ENCODE measurements at regions not wholly inside any gene's neighbourhood (a gene's known extent, or its start where the extent isn't known, plus 50 kb on each side); places are given as distances from the start of the nearest gene placed in this dataset.

- TF ChIP-seq, protein P1, sequence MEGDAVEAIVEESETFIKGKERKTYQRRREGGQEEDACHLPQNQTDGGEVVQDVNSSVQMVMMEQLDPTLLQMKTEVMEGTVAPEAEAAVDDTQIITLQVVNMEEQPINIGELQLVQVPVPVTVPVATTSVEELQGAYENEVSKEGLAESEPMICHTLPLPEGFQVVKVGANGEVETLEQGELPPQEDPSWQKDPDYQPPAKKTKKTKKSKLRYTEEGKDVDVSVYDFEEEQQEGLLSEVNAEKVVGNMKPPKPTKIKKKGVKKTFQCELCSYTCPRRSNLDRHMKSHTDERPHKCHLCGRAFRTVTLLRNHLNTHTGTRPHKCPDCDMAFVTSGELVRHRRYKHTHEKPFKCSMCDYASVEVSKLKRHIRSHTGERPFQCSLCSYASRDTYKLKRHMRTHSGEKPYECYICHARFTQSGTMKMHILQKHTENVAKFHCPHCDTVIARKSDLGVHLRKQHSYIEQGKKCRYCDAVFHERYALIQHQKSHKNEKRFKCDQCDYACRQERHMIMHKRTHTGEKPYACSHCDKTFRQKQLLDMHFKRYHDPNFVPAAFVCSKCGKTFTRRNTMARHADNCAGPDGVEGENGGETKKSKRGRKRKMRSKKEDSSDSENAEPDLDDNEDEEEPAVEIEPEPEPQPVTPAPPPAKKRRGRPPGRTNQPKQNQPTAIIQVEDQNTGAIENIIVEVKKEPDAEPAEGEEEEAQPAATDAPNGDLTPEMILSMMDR (IDR thresholded peaks at IDR 0.05 in 2 of 3, conservative IDR thresholded peaks at IDR 0.05 in 1 of 3; ENCODE audit: control insufficient read depth in 2 of 3, extremely low read depth in 1 of 3, insufficient read depth in 1 of 3, low read depth in 3 of 3, low read length in 3 of 3), result no peak
- TF ChIP-seq POU2F2 (IDR thresholded peaks at IDR 0.05; ENCODE audit: borderline replicate concordance, low read depth, low read length), result no peak
- TF ChIP-seq, protein P2, sequence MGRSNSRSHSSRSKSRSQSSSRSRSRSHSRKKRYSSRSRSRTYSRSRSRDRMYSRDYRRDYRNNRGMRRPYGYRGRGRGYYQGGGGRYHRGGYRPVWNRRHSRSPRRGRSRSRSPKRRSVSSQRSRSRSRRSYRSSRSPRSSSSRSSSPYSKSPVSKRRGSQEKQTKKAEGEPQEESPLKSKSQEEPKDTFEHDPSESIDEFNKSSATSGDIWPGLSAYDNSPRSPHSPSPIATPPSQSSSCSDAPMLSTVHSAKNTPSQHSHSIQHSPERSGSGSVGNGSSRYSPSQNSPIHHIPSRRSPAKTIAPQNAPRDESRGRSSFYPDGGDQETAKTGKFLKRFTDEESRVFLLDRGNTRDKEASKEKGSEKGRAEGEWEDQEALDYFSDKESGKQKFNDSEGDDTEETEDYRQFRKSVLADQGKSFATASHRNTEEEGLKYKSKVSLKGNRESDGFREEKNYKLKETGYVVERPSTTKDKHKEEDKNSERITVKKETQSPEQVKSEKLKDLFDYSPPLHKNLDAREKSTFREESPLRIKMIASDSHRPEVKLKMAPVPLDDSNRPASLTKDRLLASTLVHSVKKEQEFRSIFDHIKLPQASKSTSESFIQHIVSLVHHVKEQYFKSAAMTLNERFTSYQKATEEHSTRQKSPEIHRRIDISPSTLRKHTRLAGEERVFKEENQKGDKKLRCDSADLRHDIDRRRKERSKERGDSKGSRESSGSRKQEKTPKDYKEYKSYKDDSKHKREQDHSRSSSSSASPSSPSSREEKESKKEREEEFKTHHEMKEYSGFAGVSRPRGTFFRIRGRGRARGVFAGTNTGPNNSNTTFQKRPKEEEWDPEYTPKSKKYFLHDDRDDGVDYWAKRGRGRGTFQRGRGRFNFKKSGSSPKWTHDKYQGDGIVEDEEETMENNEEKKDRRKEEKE (IDR thresholded peaks at IDR 0.05), result no peak
- TF ChIP-seq POLR2A (IDR thresholded peaks at IDR 0.05; ENCODE audit: low read depth, low read length), result no peak
- TF ChIP-seq JUND (IDR thresholded peaks at IDR 0.05; ENCODE audit: low read depth, low read length), result no peak
- TF ChIP-seq NFIC (IDR thresholded peaks at IDR 0.05; ENCODE audit: low read depth, low read length), result no peak
- TF ChIP-seq SP1 (IDR thresholded peaks at IDR 0.05; ENCODE audit: low read depth, low read length), result no peak
- TF ChIP-seq FOS (IDR thresholded peaks at IDR 0.05; ENCODE audit: borderline replicate concordance, extremely low read depth, insufficient read length), result no peak
- TF ChIP-seq ATF2 (IDR thresholded peaks at IDR 0.05; ENCODE audit: low read length), result no peak
- TF ChIP-seq POLR2AphosphoS5 (IDR thresholded peaks at IDR 0.05; ENCODE audit: low read length), result no peak
- TF ChIP-seq EED (IDR thresholded peaks at IDR 0.05; ENCODE audit: low read depth), result no peak
- no peak for TF ChIP-seq NRF1 (conservative IDR thresholded peaks at IDR 0.05; ENCODE audit: low read depth, low read length)
- TF ChIP-seq JUNB (IDR thresholded peaks at IDR 0.05), result no peak
Observed at GRCh38 chr6:25174678-25175077, 104.5 kb upstream of the CARMIL1 start.

Data from GM12878 (cell line).